Mucosa of descending colon (tissue), 3 donors: ENCODE measurements at regions not wholly inside any gene's neighbourhood (a gene's known extent, or its start where the extent isn't known, plus 50 kb on each side); places are given as distances from the start of the nearest gene placed in this dataset.

ENCODE experiments used
- ATAC-seq: fragments of 200-7000 bp; cut with Tn5 transposase; one replicate; pipeline ENCODE4 v1.9.1; 2020; ENCODE audit warnings: mild to moderate bottlenecking, moderate library complexity
- DNase-seq, 3 donors: peaks; one replicate each; pipeline ENCODE4 v3.0.0-alpha.2; 2020
- H3K36me3 ChIP-seq: fragments of 200-600 bp; one replicate; pipeline ENCODE4 v1.8.0; 2021; ENCODE audit warnings: low read depth, mild to moderate bottlenecking
- H3K4me1 ChIP-seq: fragments of 200-600 bp; one replicate; pipeline ENCODE4 v1.8.0; 2021; ENCODE audit warnings: low read depth, mild to moderate bottlenecking
- H3K4me3 ChIP-seq: fragments of 200-600 bp; one replicate; pipeline ENCODE4 v1.8.0; 2021; ENCODE audit warnings: mild to moderate bottlenecking
- H3K9me3 ChIP-seq: fragments of 200-600 bp; one replicate; pipeline ENCODE4 v1.8.0; 2021; ENCODE audit warnings: mild to moderate bottlenecking
- CTCF ChIP-seq: fragments of 200-600 bp; IDR thresholded peaks from one replicate; pipeline ENCODE4 v1.8.0; 2022; ENCODE audit warnings: antibody characterized with exemption, mild to moderate bottlenecking
- intact Hi-C, 2 donors: fragments of 100-400 bp; cut with DNase I in 1 of 2; cut with micrococcal nuclease in 1 of 2; formaldehyde crosslinking; loops; one replicate each; pipeline versions ENCODE4 v1.11.0 to v1.11.1; 2022; cut with DNase I, micrococcal nuclease
- donor health status: DM: no; HTN: no; CAD: no; lungs with moderate emphysema.
- donor health status: DM: no; HTN: no; CAD: no.
- donor health status: DM: no; HTN: yes; CAD: no.

DNA sequence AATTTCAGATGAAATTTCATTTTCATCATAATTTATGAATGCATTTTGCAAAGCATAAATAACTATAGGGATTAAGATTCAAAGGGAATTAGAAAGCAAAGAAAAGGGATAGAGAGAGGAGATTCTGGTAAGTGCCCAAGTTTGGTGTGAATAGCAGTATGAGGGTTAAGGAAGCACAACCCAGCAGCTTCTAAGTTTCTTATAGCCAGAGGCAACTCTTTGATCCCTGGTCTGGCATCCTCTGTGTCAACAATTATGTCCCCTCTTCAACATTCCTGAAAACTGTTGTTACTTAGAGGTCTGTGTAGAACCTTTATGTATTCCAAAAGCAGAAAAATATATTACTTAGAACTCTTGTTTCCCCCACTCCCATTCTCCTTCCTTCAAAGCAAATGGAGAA is 171.6 kb upstream of the SATB2 start:
- intact Hi-C loops: no loop called here
- no peak for TF ChIP-seq CTCF
- no peak for DNase-seq
- no peaks in the 10 kb centered on the region for H3K9me3 ChIP-seq
- H3K4me1 ChIP-seq: no peaks in the 10 kb centered on the region
- no peak overlapping the region for H3K4me3 ChIP-seq
- no peaks in the 10 kb centered on the region for H3K36me3 ChIP-seq
- ATAC-seq: no peak

- TF ChIP-seq CTCF: no peak
- DNase-seq (no peak), ATAC-seq (no peak)
- Histone ChIP-seq H3K9me3 (no peaks in the 10 kb centered on the region), H3K36me3 (no peaks in the 10 kb centered on the region), H3K4me1 (no peaks in the 10 kb centered on the region), H3K4me3 (no peak overlapping the region)
- intact Hi-C loops: no loop called here
Measured at GRCh38 chr2:199627417-199627816, 169.7 kb upstream of the SATB2 start.

GRCh38 chr2:199624958-199625357 is 167.2 kb upstream of the SATB2 start:
- Histone ChIP-seq H3K4me3 (no peak overlapping the region), H3K4me1 (no peaks in the 10 kb centered on the region), H3K9me3 (no peaks in the 10 kb centered on the region), H3K36me3 (no peaks in the 10 kb centered on the region)
- no peak for DNase-seq
- TF ChIP-seq CTCF: no peak
- ATAC-seq: no peak
- intact Hi-C loops: no loop called here

GRCh38 chr2:199612509-199613130 is 154.9 kb upstream of the SATB2 start:
- DNase-seq (no peak), ATAC-seq (no peak)
- no peaks in the 10 kb centered on the region for H3K36me3 ChIP-seq
- no peak overlapping the region for H3K4me3 ChIP-seq
- no peaks in the 10 kb centered on the region for H3K9me3 ChIP-seq
- intact Hi-C loops: no loop called here
- H3K4me1 ChIP-seq: no peaks in the 10 kb centered on the region
- no peak for TF ChIP-seq CTCF

- Histone ChIP-seq H3K4me1 (no peaks in the 10 kb centered on the region), H3K36me3 (no peaks in the 10 kb centered on the region), H3K9me3 (no peaks in the 10 kb centered on the region), H3K4me3 (no peak overlapping the region)
- TF ChIP-seq CTCF: no peak
- intact Hi-C loops: no loop called here
- ATAC-seq (no peak), DNase-seq (no peak)
Measured at GRCh38 chr2:199607914-199608313, 150.2 kb upstream of the SATB2 start.
